GM08714 (cell line): ENCODE measurements at regions not wholly inside any gene's neighbourhood (a gene's known extent, or its start where the extent isn't known, plus 50 kb on each side); places are given as distances from the start of the nearest gene placed in this dataset.
"Not testable (repeated sequence)": the region's sequence is repeated elsewhere in the genome, so short reads cannot be mapped to it uniquely, and the experiment has no call there.

Source experiments
- H3K4me3 ChIP-seq: fragments of 200-500 bp; sonication (Bioruptor generic); 2 replicates; pipeline ENCODE4 v1.5.1; 2014; ENCODE audit warnings: mild to moderate bottlenecking, low read length, inconsistent platforms
- ZNF274 ChIP-seq: IDR thresholded peaks from 2 replicates; pipeline ENCODE4 v1.6.1; 2012; ENCODE audit warnings: mild to moderate bottlenecking, low read depth, low read length

DNA sequence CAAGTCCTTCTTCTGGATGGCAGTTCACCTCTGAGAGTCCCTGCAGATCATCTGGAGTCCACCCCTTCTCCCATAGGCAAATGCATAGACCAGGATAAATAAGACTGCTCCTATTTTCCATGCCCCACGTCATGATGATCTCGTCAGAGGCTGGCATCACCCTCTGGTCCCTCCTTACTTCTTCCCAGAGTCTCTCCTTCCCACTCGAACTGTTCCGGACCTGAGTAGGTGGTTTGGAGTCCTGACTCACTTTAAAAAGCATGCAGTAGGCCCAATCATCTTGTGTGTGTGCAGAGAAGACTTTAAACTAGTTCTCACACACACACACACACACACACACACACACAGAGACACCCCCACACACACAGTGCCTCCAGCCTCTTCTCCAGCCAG is 72.0 kb downstream of the SOX9 start:
- no peak for TF ChIP-seq ZNF274
- H3K4me3 ChIP-seq: no peak overlapping the region

DNA sequence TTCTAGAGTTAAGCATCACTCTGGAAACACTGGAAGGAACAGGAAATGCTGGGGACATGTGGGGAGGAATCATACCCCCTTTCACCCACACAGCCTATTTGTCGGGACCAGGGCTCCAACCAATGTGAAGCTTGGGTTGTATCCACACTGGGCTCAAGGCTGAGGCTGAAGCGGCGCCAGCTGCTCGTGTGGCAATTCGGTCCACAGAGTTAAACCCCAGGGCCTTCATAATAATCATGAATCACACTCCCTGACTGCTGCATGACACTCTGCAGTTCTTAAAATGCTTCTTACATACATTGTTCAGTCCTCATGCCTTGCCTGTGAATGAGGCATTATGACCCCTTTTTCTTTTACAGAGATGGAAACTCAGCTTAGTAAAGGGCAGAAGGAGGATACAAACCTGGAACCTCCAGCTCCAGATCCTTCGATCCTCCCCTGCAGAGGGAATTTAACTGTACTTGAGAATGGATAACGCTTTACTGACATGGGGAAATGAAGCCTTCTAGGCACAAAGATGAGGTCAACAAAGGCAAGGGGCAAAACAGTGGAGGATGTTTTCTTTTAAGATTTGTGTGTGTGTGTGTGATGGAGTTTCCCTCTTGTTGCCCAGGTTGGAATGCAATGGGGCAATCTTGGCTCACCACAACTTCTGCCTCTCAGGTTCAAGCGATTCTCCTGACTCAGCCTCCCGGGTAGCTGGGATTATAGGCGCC is 72.7 kb downstream of the SOX9 start:
- H3K4me3 ChIP-seq: no peak overlapping the region
- no peak for TF ChIP-seq ZNF274

DNA sequence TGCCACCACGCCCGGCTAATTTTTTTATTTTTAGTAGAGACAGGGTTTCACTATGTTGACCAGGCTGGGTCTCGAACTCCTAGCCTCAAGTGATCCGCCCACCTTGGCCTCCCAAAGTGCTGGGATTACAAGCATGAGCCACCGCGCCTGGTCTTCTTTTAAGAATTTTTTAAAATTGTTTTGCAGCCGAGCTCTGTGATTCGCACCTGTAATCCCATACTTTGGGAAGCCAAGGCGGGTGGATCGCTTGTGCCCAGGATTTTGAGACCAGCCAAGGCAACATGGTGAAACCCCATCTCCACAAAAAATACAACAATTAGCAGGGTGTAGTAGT is 73.3 kb downstream of the SOX9 start:
- H3K4me3 ChIP-seq: not testable (repeated sequence)

DNA sequence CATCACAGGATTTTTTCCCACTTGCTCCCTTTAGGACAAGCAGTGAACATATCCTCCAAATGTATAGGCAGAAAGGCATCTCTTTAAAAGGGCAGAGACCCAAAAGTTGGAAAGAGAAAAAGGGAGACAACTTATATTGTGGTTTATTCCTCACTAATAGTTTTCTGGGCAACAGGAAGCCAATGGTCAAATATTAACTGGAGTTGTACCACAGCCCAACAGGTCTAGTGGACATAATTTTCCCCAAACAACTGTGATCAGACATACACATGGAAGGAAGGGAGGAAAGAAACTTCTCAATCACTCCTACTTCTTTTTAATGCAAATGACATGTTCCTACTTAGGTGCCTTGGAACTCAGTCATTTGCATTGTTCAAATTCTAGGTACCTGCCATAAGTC is 78.4 kb downstream of the SOX9 start:
- TF ChIP-seq ZNF274: no peak
- H3K4me3 ChIP-seq: no peak overlapping the region

DNA sequence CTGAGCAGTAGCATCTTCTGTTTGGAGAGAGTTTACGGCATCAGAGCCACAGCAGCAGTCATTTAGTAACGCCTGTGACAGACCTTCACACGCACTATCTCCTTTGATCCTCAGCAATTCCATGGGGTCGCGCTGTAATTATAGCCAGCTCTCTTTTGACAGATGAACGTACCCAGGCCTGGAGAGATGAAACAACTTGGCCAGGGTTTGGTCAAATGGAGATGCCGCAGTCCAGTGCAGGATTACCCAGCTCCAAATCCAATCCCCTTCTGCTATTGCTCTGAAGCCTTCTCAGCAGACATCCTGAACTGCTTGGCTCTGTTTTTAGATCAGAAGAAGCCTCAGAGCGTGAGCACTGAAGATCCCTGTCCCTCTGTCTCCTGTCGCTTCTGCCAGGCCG is 83.9 kb downstream of the SOX9 start:
- no peak overlapping the region for H3K4me3 ChIP-seq
- no peak for TF ChIP-seq ZNF274

DNA sequence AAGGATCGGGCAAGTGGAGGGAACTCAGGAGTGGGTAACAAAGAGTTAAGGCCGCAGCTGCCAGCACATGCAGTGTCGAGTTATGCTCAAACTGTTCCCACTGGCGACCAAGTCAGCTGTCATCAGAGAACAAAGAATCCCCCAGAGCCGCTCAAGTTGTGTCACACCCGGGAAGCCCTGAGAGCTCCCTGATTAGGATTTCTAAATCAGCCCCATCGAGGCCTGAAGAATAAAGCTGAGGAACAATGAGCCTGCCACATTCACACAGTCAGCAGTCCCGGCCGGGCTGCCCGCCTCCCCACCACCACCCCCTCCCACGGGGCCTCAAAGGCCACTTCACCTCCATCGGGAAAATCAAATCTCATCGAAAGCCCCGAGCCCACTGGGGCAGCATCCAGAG is 84.5 kb downstream of the SOX9 start:
- no peak for TF ChIP-seq ZNF274
- H3K4me3 ChIP-seq: no peak overlapping the region

DNA sequence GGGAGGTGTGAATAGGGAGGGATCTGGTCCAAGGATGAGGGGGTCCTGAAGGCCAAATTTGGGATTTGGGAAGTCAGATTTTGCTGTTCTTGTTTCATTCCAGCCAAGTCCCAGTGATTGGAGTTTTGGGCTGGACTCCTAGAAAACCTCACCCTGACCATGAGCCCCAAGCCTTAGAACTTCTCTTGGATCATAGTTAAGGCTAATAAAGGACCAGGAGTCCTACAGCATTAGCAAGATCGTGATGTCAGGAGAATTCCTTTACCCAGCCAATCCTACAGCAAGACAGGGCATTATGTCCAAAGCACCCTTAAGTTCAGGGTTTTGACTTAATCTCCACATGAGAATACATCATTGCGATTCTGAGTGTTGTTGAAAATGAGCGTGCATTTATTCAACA is 85.0 kb downstream of the SOX9 start:
- H3K4me3 ChIP-seq: no peak overlapping the region
- no peak for TF ChIP-seq ZNF274

DNA sequence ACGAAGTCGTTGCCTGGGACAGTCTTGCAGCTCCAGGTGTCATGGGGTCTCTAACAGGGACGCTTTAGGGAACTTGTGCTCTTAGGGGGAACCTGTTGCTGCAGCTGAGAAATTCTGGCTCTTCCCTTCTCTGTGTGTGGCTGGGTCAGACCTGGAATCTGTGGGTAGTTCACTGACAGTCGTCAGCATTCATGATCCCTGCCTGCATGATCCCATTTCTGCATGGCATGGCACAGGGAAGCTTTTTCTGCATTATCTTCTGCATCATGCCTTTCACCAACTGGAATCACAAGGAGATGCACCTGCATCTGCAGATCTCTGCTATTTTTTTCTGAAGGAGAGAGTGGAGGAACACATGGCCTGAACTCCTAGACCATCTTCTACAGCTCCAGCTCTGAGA is 85.6 kb downstream of the SOX9 start:
- no peak for TF ChIP-seq ZNF274
- no peak overlapping the region for H3K4me3 ChIP-seq

DNA sequence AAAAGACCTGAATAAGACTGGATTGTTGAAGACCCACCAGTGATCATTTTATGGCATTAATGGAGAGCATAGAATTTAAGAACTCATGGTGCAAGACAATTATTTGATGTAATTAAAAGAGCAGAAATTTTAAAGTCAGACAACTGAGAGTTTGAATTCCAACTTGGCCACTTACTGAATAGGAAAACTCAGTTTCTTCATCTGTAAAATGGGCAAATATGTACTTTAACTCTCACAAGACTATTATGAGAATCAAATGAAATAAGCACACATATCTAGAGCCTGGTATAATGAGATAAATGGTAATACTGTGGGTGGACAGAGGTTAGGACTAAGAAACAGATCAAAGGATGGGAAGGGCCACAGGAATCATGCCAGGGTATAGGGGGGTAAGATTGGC is 88.0 kb downstream of the SOX9 start:
- H3K4me3 ChIP-seq: no peak overlapping the region
- TF ChIP-seq ZNF274: no peak

DNA sequence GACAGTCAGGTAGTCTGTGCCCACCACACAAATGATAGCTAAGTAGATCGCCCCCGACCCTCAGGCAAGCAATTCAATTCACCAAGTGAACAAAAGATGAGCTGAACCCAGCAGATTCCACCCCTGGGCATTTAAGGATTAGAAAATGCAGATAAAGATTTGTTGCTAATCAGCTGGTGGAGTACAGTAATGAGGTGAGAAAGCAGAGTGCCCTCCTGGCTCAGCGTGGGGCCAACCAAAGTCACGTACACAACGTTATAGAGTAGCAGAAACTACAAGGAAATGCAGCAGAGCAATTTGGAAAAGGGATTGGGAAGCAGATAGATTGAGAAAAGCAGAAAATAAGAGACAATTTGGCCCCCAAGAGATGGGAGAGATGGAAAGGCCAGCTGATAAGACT is 91.2 kb downstream of the SOX9 start:
- no peak overlapping the region for H3K4me3 ChIP-seq
- TF ChIP-seq ZNF274: no peak

DNA sequence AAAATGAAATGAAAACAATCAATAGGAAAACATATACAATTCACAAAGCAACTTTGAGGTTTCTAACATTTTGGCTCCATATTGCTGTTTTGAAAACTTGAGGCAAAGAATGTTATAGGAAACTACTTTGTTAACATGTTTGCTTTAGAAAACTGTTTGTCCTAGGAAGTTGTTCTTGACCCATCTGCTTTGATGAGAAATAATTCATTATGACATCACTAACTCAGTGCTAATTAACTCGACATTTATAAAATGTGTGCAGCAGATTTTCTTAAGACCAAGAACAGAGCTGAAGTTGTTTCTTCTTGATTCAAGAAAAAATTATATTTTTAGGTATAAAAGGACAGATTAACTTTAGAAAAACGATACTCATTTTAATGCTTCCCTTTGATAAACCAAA is 94.7 kb downstream of the SOX9 start:
- no peak overlapping the region for H3K4me3 ChIP-seq

DNA sequence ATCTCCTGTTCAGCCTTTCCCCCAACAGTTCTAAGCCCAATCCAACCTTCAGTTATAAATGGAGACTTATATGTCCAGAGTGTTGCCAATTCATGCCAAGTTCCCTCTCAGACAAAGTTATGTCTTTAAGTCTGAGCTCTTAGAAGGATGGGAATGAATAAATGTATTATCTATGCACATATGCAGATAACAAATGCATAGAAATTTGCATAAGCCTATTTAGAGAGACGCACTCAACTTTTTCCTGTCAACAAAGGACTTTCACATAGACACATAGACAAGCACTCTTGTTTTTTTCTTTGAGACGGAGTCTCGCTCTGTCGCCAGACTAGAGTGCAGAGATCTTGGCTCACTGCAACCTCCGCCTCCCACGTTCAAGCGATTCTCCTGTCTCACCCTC is 95.1 kb downstream of the SOX9 start:
- no peak for TF ChIP-seq ZNF274

More for the DNA sequence above, 94.7 kb downstream of the SOX9 start:
- TF ChIP-seq ZNF274: no peak

DNA sequence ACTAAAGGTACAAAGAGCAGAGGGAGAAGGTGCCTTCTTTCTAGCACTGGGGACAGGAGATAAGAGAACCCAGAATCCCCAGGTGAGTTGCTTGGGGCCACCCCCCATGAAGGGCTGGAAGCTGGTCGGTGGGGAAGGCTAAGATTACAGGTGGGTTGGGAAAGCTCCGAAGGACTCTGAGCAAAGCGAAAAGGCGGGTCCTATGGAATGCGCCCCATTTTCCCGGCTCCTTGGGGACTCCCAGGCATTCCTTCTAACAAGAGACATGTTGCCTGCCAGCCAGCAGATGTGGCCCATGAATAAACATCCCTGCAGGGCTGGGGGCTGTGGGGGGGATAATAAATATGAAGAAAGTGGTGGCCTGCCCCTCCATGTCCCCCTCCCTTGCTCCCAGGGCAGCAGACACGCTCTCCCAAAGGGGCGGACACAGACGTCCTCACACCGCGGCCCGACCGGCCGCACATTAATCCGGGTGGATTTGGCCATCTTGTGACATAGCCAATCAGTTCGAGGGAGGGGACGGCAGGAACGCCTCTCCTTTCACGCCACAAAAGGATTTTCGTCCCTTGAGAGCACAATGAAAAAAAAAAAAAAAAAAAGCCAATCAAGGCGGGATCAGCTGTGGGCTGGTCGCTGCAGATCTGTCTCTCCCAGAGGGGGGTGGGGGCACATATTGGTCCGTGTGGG is 98.5 kb downstream of the SOX9 start:
- H3K4me3 ChIP-seq: no peak overlapping the region
- TF ChIP-seq ZNF274: no peak

More for the DNA sequence above, 95.1 kb downstream of the SOX9 start:
- H3K4me3 ChIP-seq: no peak overlapping the region

DNA sequence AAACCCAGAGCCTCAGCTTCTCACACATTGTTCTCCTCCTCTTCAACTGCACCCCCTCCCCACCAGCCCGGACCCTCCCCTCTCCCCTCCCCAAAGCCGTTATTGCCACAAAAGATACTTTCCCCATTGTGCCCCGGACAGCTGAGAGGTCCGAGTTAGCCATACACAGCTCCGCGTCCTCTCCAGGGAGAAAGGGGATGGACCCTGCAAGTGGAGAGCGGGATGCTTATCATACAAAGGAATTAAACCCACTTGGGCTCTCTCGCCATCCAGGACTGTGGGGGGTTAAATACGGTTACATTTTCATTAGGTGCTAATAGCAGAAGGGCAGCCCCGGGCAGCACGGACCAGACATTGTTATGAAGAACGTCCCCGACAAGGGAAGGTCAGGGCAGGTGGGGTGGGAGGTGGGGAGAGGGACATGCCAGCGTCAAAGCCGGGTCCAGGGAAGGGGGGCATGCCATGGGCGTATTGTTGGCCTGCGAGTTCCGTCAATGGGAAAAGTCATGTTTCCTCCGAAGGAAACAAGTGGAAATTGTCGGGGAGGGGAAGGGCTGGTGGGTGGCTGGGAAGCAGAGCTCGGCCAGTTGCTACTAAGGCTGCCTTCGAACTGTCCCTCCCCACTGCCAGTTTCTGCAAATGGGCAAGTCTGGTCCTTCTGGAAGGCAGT is 99.1 kb downstream of the SOX9 start:
- TF ChIP-seq ZNF274: no peak
- H3K4me3 ChIP-seq: no peak overlapping the region

DNA sequence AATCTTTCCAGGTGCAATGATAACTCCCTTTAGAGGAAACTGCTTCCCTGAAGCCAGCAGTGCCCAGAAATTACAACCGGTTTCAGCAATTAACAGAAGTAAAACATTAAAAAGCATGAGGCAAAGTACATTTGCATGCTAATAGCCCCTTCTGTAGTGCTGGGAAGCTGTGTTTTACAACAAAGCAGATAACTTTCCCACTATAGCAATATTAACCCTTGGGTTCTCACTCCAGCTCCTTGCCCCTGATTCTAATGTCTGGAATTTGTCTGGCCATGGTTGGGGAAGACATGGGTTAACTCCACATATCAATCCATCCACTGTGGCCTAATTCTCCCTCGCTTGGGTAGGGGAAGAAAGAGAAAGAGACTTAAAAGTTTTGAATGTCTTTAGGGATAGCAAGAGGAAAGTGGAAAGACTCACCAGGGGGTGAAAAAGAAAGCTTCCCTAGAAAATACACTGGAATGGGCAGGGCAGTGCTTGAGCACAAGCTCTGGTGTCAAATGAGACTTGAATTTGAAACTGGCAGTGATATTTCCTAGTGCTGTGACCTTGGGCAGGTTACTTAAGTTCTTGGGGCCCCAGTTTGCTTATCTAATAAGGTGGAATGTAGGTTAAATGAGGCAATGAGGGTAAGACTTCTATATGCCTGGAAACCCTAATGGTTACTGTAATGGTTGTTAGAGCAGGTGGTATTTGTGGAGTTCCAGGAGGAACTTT is 102.0 kb downstream of the SOX9 start:
- TF ChIP-seq ZNF274: no peak
- no peak overlapping the region for H3K4me3 ChIP-seq
